MM.1S (cell line): ENCODE measurements at regions not wholly inside any gene's neighbourhood (a gene's known extent, or its start where the extent isn't known, plus 50 kb on each side); places are given as distances from the start of the nearest gene placed in this dataset.

ENCODE experiments used
- DNase-seq: peaks from one replicate; pipeline ENCODE4 v3.0.0-alpha.2; 2015
- H2AFZ ChIP-seq: fragments of 300-600 bp; sonication (generic); 2 replicates; pipeline ENCODE4 v1.6.0; 2016; ENCODE audit warnings: antibody characterized with exemption, low read length
- H3F3A ChIP-seq: fragments of 300-600 bp; sonication (generic); 2 replicates; pipeline ENCODE4 v1.6.1; 2016; ENCODE audit warnings: mild to moderate bottlenecking, antibody characterized with exemption, low read length, moderate library complexity, mixed read lengths; ENCODE audit not compliant: insufficient read depth
- H3K27ac ChIP-seq: fragments of 300-600 bp; sonication (generic); 2 replicates; pipeline ENCODE4 v1.5.1; 2016; ENCODE audit warnings: mild to moderate bottlenecking, low read length
- H3K27me3 ChIP-seq: fragments of 300-600 bp; sonication (generic); replicated peaks from 2 replicates; pipeline ENCODE4 v1.6.0; 2016; ENCODE audit warnings: low read length; ENCODE audit not compliant: insufficient read depth
- H3K36me3 ChIP-seq: fragments of 300-600 bp; sonication (generic); replicated peaks from 2 replicates; pipeline ENCODE4 v1.6.1; 2016; ENCODE audit warnings: mild to moderate bottlenecking, low read length, mixed read lengths; ENCODE audit not compliant: insufficient read depth
- H3K4me1 ChIP-seq: fragments of 300-600 bp; sonication (generic); 2 replicates; pipeline ENCODE4 v1.6.1; 2016; ENCODE audit warnings: low read length, mixed read lengths
- H3K4me2 ChIP-seq: fragments of 300-600 bp; sonication (generic); 2 replicates; pipeline ENCODE4 v1.6.0; 2016; ENCODE audit warnings: low read depth, low read length
- H3K4me3 ChIP-seq: fragments of 300-600 bp; sonication (generic); 2 replicates; pipeline ENCODE4 v1.5.1; 2016; ENCODE audit warnings: low read length, mixed read lengths
- H3K79me2 ChIP-seq: fragments of 300-600 bp; sonication (generic); 2 replicates; pipeline ENCODE4 v1.6.1; 2016; ENCODE audit warnings: mixed run types, low read length, mixed read lengths
- H3K9ac ChIP-seq: fragments of 300-600 bp; sonication (generic); 2 replicates; pipeline ENCODE4 v1.6.1; 2016; ENCODE audit warnings: low read length, mixed read lengths
- H3K9me2 ChIP-seq: fragments of 300-600 bp; sonication (generic); replicated peaks from 2 replicates; pipeline ENCODE4 v1.6.1; 2016; ENCODE audit warnings: mild to moderate bottlenecking, low read length, mixed read lengths; ENCODE audit not compliant: insufficient read depth
- H3K9me3 ChIP-seq: fragments of 300-600 bp; sonication (generic); replicated peaks from 2 replicates; pipeline ENCODE4 v1.6.1; 2016; ENCODE audit warnings: mild to moderate bottlenecking, low read length, mixed read lengths; ENCODE audit not compliant: insufficient read depth
- H4K20me1 ChIP-seq: fragments of 300-600 bp; sonication (generic); 2 replicates; pipeline ENCODE4 v1.6.1; 2016; ENCODE audit warnings: mild to moderate bottlenecking, low read length, moderate library complexity, mixed read lengths; ENCODE audit not compliant: insufficient read depth
- CTCF ChIP-seq: fragments of 300-600 bp; sonication (generic); IDR thresholded peaks from 2 replicates; pipeline ENCODE4 v1.5.1; 2016; ENCODE audit warnings: antibody characterized with exemption, low read length, mixed read lengths
- EZH2 ChIP-seq: fragments of 300-600 bp; sonication (generic); optimal IDR thresholded peaks from 2 replicates; pipeline ENCODE3; 2017; ENCODE audit warnings: low read depth, mild to moderate bottlenecking, antibody characterized with exemption, low read length, mixed read lengths
- EZH2phosphoT487 ChIP-seq: fragments of 300-600 bp; sonication (generic); IDR thresholded peaks from 2 replicates; pipeline ENCODE4 v1.6.1; 2018; ENCODE audit warnings: antibody characterized with exemption, low read length

GRCh38 chr2:23132000-23132399 is 253.0 kb upstream of the KLHL29 start:
- Histone ChIP-seq H3F3A (no peaks in the 10 kb centered on the region), H3K9ac (no peak overlapping the region), H2AFZ (no peak overlapping the region), H3K4me1 (no peaks in the 10 kb centered on the region), H3K4me3 (no peak overlapping the region), H3K9me2 (no peaks in the 10 kb centered on the region), H3K27ac (no peak overlapping the region), H3K79me2 (no peaks in the 10 kb centered on the region), H3K9me3 (no peaks in the 10 kb centered on the region), H4K20me1 (no peaks in the 10 kb centered on the region), H3K36me3 (no peaks in the 10 kb centered on the region), H3K4me2 (no peak overlapping the region), H3K27me3 (no peaks in the 10 kb centered on the region)
- no peak for DNase-seq
- no peak for TF ChIP-seq EZH2
- no peak for TF ChIP-seq CTCF

- Histone ChIP-seq H3K79me2 (no peaks in the 10 kb centered on the region), H3F3A (no peaks in the 10 kb centered on the region), H3K36me3 (no peaks in the 10 kb centered on the region), H3K9me2 (no peaks in the 10 kb centered on the region), H4K20me1 (no peaks in the 10 kb centered on the region), H3K9ac (no peak overlapping the region), H3K27ac (no peak overlapping the region), H3K4me2 (no peak overlapping the region), H3K4me1 (no peaks in the 10 kb centered on the region), H3K9me3 (no peaks in the 10 kb centered on the region), H2AFZ (no peak overlapping the region), H3K27me3 (no peaks in the 10 kb centered on the region), H3K4me3 (no peak overlapping the region)
- DNase-seq = no peak
- TF ChIP-seq EZH2phosphoT487 (no peak), EZH2 (no peak), CTCF (no peak)
Measured at GRCh38 chr2:23132823-23133595, 252.0 kb upstream of the KLHL29 start.

- no peak overlapping the region for H3K4me3 ChIP-seq
- TF ChIP-seq EZH2 (no peak), CTCF (no peak), EZH2phosphoT487 (no peak)
- no peaks in the 10 kb centered on the region for H4K20me1 ChIP-seq
- no peak overlapping the region for H3K27ac ChIP-seq
- no peak overlapping the region for H2AFZ ChIP-seq
- H3K79me2 ChIP-seq = no peaks in the 10 kb centered on the region
- no peaks in the 10 kb centered on the region for H3F3A ChIP-seq
- H3K4me1 ChIP-seq = no peaks in the 10 kb centered on the region
- no peak for DNase-seq
- no peaks in the 10 kb centered on the region for H3K36me3 ChIP-seq
- no peak overlapping the region for H3K9ac ChIP-seq
- H3K4me2 ChIP-seq = no peak overlapping the region
- no peaks in the 10 kb centered on the region for H3K9me2 ChIP-seq
- H3K9me3 ChIP-seq = no peaks in the 10 kb centered on the region
- no peaks in the 10 kb centered on the region for H3K27me3 ChIP-seq
Measured at GRCh38 chr2:23134726-23135125, 250.3 kb upstream of the KLHL29 start.
